ENCODE measurements at regions not wholly inside any gene's neighbourhood (a gene's known extent, or its start where the extent isn't known, plus 50 kb on each side); places are given as distances from the start of the nearest gene placed in this dataset.

DNA sequence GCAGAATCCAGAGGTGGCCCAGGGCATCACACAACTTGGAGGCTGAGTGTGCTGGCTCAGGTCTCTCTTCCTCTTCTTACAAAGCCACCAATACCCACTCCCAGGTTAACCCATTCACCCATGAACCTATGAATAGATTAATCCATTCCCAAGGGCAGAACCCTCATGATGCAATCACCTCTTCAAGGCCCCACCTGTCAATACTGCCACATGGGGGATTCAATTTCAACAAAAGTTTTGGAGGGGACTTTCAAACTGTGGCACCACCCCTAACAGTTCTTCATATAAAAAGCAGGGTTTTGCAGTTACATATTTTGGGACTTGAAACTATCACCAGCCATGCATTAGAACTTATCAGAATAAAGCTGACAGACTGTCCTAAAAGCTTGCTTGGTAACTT, 193.6 kb upstream of the RNF32 start:
- TF ChIP-seq, protein P1, sequence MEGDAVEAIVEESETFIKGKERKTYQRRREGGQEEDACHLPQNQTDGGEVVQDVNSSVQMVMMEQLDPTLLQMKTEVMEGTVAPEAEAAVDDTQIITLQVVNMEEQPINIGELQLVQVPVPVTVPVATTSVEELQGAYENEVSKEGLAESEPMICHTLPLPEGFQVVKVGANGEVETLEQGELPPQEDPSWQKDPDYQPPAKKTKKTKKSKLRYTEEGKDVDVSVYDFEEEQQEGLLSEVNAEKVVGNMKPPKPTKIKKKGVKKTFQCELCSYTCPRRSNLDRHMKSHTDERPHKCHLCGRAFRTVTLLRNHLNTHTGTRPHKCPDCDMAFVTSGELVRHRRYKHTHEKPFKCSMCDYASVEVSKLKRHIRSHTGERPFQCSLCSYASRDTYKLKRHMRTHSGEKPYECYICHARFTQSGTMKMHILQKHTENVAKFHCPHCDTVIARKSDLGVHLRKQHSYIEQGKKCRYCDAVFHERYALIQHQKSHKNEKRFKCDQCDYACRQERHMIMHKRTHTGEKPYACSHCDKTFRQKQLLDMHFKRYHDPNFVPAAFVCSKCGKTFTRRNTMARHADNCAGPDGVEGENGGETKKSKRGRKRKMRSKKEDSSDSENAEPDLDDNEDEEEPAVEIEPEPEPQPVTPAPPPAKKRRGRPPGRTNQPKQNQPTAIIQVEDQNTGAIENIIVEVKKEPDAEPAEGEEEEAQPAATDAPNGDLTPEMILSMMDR (IDR thresholded peaks at IDR 0.05; ENCODE audit: extremely low read depth, missing control alignments): no peak
- DNase-seq (ENCODE audit: low spot score): no peak

DNA sequence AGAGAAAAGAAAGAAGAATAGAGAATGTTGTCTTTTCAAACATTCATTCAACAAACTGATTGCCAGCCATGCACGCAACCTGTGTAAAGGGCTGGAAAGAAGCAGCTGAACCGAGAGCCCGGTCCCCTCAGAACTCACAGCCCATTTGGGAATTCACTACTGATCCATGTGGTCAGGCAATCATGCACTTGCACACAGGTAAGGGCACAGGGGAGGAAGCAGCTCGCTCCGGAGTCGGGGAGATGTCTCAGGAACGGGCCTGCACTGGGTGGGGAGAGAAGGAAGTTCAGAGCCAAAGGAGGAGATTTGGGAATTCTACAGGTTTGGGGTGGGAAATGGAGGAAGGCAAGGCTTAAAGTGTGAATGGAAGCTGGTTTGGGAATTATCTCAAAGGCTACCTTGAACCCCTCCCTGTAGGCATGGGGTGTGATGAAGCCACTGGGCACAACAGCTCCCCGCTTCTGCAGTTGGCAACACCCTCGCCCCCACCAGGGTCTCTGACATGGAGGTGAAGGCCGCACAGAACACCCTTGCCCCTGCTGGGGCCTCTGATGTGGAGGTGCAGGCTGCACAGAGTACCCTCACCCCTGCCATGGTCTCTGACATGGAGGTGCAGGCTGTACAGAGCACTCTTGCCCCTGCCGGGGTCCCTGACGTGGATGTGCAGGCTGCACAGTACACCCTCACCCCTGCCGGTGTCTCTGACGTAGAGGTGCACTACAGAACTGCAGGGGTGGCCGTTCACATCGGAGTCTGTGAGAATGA, 194.4 kb upstream of the RNF32 start:
- DNase-seq (ENCODE audit: low spot score): no peak
- TF ChIP-seq, protein P1 (IDR thresholded peaks at IDR 0.05; ENCODE audit: extremely low read depth, missing control alignments): no peak

DNA sequence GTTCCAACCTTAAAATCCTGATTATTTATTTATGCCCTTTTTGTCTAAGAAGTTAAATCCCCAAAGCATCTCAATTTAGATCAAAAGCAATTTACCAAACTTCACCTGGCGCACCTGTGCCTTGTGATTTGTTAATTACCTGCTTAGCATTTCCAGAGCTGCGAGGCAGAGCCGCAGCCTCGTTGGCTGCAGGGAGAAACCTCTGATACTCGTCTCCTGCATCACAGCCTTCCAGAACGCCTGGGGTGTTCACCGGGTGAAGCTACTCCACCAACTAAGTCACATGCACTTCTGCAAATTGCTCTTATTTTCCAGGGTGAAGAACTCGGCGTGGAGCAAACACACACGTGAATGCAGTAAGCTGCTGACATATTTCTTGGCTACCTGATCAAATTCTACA, 198.1 kb upstream of the RNF32 start:
- TF ChIP-seq, protein P1 (IDR thresholded peaks at IDR 0.05; ENCODE audit: extremely low read depth, missing control alignments): no peak
- no peak for DNase-seq (ENCODE audit: low spot score)

DNA sequence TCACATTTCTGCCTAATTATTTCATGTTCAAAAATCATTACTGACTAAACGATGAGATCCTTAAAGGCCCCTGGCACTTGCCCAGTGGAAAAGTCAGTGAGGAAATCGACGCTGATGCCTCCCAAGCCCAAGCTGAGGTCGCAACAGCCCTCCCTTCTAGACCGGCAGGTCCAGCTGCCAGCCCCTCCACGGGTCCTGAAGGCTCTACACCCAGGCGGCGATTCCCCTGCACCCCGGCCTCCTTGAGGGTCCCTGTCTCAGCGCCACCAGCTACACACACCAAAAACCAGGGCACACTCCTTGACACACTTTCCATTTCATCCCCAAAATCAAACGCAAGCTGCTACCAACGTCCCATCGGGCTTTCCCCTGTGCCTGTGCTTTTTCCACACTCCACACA, 200.1 kb upstream of the RNF32 start:
- DNase-seq (ENCODE audit: low spot score): no peak
- TF ChIP-seq, protein P1 (IDR thresholded peaks at IDR 0.05; ENCODE audit: extremely low read depth, missing control alignments): no peak

DNA sequence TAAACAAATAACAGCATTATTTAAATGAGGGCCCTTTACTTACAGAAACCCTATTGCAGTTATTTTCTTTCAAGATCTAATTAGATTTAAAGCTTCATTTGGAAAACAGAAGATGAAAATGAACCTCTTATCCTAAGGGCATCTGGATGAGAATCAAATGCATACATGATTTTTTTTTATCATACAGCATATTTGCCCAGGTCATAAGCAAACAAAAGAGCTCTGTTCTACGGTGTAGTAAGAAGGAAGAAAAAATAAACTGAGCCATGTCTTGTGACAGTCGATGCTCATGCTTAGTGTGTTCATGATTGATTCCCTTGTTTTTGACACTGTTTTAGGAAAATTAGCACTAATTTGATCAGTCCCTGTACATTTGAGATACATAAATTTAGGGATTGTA, 202.6 kb upstream of the RNF32 start:
- no peak for DNase-seq (ENCODE audit: low spot score)
- TF ChIP-seq, protein P1 (IDR thresholded peaks at IDR 0.05; ENCODE audit: extremely low read depth, missing control alignments): no peak

DNA sequence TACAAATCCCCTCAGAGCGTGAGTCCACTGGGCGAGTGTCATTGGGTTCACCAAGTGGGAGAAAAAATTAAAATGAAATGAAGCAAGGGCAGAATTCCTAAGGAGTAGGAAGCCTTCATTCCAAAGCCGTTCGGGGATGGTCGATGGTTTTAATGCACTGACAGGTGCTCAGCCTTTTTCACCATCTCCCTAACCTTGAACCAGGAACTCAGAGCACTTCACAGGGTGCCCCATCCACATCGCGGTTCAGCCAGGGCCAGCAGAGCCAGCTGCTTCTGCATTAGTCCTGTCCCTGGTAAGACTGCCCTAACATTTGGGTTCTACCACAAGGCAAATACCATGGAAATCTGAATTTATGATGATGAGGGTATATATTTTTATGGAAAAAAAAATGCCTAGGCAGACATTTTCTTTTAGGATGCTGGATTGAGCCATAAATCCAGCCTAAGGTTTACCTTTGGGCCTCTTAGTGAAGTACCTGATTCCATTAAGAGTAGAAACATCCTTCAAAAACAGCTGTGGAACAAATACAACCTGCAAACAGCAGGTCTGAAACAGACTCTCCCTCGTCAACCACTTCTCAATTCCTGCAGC, 203.5 kb upstream of the RNF32 start:
- DNase-seq (ENCODE audit: low spot score): no peak
- TF ChIP-seq, protein P1 (IDR thresholded peaks at IDR 0.05; ENCODE audit: extremely low read depth, missing control alignments): no peak

DNA sequence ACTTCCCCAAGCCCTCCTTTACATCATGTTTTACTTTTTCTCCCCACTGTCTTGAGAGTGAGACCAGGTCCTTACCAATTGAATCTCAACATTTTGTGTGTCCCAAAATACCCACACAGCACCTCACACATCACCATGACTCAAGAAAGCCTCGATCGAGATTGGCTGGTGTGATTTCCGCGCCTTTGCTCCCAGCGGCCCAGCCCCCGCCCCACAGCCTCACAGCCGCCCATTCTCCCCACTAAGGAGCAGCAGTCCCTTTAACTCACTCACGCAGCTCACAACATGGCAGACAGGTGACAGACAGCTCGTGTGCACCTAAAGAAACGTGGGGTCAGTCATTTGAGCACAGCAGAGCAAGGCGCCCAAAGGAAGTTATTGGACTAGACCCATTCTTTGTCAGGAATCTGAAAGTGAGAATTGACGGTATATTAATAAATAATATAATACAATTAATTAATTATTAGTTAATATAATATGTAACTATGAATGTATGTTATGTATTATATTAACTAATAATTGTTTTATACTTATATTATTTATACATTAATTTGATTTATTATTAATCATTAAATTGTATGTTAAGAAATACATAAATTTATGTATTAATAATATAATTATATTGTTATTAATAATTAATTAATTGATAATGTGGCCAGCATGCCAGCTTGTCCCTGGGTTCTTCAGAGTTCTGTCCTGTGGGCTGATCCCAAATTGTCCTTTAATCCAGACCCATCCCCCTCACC, 204.9 kb upstream of the RNF32 start:
- TF ChIP-seq, protein P1 (IDR thresholded peaks at IDR 0.05; ENCODE audit: extremely low read depth, missing control alignments): no peak
- no peak for DNase-seq (ENCODE audit: low spot score)
